ENCODE measurements at regions not wholly inside any gene's neighbourhood (a gene's known extent, or its start where the extent isn't known, plus 50 kb on each side); places are given as distances from the start of the nearest gene placed in this dataset.

DNA sequence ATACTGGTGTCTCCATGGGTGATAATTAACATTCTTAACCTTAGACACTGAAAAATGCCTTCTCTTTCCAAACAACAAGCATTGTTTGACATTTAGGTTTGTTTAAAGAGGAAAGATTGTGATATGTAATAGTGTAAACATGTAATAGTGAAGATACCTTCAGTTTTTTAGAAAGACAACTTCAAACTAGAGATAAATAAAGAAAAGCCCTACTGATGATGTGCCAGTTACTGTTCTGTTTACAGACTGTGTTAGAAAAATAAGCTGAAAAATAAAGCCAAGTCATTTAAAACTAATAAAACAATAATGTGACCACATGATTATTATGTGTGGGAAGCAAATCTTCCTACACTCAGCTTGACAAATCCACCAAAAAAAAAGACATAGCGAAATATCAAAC lies 2035.3 kb upstream of the TENM3 start:
- DNase-seq = no peak

DNA sequence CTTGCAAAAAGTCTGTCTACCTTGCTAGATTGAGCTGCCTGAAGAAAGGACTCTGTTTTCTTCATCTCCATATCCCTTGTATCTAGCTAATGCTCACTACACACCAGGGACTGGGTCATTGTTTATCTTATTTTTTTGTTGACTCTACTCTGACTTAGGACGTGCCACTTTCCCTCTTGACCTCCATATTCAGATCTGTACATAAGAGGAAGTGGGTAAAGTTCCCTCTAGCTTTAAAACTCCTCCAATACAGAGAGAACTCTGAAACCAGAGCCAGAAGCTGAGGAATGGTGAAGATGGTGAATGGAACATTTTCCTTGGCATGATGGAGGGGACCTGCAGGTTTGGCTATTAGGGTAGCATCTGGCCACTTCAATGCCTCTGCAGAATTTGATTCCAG lies 2026.1 kb upstream of the TENM3 start:
- DNase-seq = no peak

DNA sequence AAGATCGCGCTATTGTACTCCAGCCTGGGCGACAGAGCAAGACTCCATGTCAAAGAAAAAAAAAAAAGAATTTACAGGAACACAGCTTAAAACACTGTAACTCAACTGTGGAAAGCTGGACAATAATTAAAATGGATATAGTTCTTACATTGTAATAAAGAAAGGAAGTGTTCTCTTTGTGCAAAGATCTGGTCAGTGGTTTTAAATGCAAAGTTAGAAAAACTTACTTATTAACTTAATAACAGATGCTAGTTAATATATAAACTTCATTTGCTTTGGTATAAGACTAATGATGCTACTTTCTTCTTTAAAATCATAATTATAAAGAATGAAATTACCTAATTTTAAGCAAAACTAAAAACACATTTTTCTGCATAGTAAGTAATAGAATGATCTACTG lies 2024.1 kb upstream of the TENM3 start:
- no peak for DNase-seq

DNA sequence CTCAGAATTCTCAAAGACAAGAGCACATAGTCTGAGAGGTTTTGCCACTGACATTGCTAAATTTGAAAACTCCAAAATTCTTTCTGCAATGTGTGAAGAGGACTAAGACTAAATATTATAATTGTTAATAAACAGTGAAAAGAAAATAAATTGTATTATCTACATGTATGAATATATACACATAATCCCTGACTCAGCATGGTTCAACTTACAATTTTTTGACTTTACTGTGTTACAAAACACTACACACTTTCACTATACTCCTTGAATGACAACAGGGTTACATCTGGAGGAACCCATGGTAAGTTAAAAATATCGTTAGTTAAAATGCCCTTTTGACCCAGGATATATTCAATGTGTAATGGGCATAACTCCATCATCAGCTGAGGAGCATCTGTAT lies 2017.2 kb upstream of the TENM3 start:
- DNase-seq = no peak

DNA sequence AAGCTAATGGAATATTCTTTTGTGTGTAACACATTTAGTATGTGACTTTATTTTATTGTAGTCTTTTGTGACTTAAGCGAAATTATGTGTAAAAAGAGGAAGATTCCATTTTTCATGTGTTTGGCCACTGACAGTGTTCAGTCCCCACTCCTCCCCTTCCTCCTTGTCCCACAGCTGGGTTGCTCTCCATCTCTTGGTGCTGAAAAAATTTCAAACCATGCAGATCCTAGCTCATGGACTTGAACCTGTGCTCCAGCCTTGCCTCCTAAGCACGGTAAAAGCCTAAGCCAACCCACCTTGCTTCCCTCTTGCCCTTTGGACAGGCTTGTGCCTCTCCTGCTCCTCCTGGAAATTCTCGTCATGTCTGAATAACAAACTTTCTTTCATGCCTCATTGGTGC lies 2008.5 kb upstream of the TENM3 start:
- DNase-seq = peak; percentile 64

DNA sequence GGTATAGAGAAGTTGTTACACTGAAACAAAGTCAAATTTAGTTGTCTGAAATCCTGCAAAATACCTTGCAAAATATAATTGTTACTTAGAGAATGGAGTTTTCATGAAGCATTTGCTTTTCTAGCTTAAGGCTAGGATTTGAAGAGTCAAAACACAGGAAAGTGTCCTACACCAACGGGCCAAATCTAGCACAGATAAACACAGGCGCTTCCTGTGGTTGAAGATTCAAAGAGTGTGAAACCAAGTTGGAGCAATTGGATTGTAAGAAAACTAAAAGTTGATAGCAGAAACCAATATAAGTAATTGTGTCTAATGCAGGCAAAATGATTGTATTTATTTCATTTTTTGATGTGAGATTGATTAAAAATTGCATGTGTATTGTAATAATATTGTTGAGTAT lies 2002.5 kb upstream of the TENM3 start:
- DNase-seq = no peak

DNA sequence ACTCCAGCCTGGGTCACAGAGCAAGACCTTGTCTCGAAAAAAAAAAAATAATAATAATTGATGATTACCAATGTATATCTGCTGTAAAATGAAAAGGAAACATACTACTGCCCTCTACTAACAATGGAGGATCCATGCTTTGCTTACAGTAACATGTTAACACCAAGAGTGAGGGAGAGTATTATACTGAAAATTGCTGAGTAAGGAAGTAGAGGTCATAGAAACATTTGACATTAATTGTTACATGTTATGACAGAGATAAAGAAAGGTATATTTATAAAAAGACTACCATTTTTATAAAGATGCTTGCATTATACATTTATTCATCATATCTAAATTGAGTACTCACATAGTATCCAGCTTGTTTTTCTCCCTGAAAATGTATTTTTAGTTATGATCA lies 1989.8 kb upstream of the TENM3 start:
- no peak for DNase-seq

DNA sequence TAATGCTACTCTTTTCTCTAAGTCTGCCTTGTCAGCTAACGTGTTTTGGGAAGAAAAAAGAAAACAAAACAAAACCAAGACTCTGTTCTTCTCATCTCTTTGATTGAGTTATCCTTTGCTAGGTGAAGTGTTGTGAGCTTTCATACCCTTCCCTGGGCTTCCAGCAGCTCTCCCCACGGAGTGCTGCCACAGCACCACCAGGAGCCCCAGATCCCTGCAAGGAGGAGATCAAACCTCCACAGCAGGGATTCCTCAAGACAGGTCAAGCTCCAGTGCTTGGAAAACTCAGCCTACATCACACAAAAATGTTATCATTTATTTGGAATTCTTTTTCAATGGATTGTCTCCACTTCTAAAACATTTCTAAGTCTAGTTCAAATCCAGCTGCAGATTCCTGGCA lies 1981.9 kb upstream of the TENM3 start:
- DNase-seq = no peak

DNA sequence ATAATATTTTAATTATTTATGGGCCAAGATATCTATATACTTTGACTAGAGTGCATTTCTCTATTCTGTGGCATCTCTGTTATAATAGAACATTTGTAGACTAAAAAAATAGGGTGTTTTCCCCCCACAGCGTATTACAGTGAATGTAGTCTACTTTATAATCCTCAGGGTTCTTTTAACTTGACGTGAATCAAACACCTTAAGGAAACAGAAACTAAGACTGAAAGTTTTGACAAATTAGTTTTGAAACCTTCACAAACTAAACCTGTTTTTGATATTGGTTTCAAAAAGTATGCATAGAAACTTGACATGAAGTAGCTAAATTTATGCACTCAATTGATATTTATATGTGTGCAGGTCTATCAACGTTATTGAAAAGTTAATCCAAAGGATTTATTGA lies 1963.1 kb upstream of the TENM3 start:
- no peak for DNase-seq

DNA sequence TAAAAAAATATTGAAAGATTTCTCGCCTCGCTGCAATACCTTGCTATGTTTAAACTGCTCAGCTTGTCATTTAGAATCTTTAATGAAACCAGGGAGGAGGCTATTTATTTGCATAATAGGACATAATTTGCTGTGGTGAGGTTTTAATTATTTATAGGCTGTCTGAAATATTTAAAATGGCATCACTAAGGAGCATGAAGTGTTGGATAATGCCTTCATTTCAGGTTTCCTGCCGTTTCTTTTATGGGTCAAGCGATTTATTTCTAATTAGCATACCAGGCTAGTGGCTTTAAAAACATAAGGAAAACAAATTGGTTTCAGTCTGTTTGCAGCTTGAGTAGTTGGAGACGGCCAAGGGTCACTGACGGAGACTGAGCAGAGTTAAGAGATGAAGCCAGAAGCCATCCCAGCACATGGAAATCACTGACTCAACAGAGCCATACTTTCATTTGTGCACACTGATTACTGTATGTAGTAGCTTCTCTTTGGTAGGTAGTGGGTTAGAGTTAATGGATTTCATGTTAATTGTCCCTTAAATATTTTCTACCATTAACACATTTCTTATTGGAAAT lies 1962.4 kb upstream of the TENM3 start:
- no peak for DNase-seq

DNA sequence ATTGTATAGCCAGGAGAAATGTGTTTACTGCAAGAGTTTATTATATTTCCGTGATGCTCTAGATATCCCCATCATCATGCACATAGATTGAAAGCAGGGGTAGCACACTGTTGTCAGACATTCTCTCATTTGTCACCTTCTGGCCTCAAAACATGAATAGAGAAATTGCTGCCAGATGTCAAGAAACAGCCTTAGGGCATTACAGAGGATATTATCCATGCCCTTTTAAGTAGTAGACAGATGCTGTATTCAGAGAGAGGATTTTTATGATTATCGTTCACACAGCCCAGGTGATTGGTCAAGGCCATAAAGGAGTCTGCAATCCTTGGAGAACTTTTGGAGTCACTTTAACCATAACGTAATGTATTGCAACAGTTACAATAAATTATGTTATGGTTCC lies 1961.5 kb upstream of the TENM3 start:
- DNase-seq = no peak

DNA sequence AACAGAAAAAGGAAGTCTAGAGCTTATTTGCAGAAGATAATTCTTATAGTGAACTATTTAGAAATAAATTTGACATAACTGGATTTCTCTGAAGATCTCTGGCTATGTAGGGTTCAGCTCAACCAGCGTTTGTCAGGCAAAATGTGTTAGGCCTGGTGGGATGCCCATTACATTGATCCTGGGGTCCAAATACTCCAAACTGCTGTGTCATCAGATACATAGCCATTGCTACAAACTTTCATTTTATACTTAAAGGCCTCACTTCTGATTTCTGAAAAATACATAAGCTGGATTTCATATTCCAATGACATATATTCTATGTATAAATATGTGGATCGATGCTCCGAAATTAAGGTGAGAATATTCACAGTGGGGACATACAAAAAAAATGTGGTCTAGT lies 1958.9 kb upstream of the TENM3 start:
- DNase-seq = no peak

DNA sequence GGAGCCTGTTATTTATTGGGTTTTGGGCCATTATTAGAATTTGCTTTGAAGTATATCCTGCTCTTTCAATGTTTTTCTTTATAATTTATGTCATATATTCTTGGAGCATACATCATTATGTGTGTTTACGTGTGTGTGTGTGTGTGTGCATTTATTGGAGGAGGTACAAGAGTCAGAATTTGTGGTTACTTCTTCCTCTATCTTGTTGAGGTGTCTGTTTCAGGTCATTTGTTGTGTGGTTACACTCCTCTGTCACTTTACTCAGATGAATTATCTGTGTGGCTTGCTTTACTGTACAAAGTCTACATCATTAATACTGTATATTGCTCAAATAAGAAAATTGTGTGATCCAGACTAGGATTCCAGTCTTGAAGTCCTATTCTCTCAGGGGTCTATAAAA lies 1957.4 kb upstream of the TENM3 start:
- peak; percentile 26 for DNase-seq

DNA sequence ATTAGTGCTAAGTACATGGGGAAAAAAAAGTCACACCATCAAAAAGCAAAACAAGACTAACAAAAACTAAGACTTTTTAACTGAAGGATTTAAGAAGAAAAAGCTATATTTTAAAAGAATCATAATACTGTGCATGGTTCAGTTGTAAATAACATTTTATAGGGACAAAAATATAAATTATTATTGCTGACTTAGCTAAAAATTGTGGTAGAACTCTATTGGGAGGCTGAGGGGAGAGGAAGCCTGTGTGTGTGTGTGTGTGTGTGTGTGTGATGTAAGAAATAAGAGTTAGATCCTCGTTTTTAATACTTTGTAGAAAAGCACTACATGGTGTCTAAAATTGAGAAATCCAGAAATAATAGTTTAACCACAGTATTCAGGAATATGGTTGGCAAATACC lies 1950.9 kb upstream of the TENM3 start:
- DNase-seq = no peak

DNA sequence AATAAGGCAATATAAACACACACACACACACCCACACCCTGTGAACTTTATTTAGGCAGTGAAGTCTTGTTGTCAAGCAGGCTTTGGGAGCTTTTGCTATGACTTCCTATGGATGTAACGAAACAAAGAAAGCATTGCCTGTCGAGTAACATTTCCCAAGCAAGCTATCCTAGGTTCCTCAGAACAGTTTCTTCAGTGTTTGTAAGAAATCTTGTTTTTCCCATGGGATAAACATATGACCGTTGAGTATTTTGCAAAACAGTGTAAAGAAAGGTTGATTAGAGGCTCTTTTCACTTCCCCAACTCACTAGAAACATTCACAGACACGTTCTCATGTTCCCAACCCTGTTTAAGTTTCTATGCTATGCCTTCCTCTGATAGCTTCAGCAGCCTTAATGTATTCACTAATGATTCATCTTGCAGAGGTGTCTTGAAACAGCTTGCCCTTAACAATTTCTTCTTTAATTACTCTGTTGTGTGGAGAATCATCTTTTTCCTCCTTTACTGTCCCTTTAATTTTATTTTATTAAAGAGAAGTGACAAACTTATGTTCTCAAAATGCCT lies 1947.1 kb upstream of the TENM3 start:
- DNase-seq = no peak

DNA sequence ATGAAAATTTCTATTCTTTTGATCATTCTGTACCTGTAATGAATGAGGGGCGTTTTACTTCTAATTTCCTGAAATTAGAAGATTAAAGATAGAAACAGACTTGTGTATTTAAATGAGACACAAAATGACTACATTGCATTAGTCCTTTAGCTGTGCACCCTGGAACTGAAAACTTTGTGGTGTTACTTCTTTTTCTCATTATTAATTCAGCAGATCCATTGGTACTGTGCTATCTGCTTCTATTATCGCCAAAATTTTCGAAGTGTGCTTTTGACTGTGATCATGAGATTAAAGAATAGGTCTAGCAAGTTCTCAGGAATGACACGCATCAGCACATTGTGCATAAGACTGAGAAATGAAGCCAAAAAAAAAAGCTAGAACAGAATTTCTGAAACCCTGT lies 1938.9 kb upstream of the TENM3 start:
- DNase-seq = no peak

DNA sequence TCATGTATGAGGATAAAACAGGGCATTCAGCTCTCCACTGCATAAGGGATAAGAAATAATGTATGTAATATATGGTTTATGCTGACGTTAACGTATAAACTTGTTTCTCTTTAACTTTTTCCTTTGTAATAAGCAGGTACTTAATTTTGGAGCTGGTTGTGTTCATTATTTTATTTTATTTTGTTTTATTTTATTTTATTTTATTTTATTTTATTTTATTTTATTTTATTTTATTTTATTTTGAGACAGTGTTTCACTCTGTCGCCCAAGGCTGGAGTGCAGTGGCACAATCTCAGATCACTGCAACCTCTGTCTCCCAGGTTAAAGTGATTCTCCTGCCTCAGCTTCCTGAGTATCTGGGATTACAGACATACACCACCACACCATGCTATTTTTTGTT lies 1932.6 kb upstream of the TENM3 start:
- no peak for DNase-seq

DNA sequence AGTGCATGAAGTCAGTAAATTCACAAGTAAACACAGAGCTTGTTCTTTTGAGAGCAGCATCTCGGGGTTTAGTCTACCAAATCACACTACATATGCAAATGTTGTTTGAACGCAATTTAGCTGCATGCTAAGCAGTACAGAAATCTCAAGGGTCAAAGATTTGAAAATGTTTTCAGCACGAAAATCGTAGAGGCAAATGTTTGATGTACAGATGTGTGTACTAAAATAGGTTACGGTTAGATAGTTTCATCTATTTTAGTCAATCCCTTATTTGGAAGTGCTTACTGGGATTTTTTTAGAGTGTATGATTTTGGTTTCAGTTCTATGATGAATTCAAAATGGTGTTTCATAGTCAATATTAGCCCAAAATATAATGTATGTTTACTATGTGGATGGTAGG lies 1928.2 kb upstream of the TENM3 start:
- DNase-seq = peak; percentile 23

DNA sequence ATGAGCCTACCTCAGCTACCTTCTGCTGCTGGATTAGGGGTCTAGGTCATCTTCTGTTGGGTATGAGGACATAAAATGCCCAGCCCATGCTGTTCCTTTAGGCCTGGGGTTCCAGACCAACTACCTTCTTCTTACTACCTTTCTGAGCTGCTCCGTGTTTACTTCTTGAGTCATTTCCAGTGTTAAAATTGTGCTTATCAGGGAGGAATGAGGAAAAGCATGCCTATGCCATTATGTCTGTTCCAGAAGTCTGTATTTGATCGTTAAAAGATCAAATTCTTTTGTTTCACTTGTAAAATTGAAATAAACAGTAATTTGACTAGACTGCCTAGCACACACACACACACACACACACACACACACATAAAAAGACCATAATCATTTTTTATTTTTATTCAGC lies 1912.7 kb upstream of the TENM3 start:
- DNase-seq = no peak

DNA sequence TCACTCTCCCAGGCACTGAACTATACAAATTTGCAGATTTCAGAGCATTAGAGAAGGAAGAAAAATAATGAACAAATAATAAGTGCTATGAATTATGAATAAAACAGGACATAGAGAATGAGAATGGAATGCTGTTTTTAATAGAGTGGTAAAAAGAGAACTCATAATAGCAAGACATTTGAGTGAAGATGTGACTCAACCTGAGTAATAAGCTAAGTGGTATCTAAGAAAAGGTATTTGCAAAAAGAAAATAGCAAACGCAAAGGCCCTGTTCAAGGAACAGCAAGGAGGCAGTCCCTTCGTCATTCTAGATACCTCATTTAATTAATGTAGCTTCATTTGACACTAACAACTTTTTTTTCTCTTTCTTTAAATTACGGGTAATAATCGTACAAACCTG lies 1910.0 kb upstream of the TENM3 start:
- no peak for DNase-seq

DNA sequence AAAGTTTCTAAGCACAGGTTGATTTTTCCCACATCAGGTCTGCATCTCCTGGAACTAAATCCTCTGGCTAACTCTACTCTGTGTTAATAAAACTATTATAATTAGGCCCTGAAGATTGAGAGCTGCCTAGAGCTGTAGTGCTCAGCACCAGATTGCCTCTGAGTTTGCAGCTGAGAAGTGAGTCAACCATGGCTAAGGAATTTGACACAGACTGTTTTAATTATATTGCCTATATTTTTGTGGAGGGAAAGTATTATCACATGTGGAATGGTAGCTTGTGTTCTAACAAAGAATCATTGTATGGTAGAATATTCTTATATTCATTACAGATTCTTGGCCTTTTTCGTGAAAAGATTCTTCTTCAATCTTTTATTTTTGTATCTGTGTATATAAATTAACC lies 1907.6 kb upstream of the TENM3 start:
- no peak for DNase-seq

DNA sequence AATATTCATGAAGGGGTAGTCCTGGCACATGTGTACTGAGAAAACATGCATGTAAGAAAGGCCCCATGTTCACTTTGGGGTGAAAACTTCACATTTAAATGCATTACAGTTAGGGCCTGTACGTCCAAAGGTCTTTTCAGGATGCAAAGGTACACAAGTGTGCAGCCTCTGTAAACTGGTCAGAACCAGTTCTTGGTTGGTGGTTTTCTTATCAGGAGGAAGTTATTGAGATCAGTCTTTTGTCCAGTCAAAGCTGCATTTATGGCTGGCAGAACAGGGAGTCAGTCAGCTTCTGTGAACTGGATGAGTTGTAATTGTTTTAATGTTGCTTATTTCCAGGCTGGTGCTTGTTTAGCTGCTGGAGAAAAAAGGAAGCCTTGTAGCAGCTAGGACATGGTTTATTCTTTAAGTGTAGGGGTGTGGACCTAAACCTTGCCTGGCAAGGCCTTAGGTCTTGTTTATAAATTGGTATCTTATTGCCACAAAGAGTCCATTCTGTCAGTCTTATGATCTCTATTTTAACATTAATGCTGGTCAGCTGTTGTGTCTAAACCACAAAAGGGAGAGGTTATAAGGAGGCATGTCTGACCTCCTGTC lies 1906.6 kb upstream of the TENM3 start:
- peak; percentile 77 for DNase-seq

DNA sequence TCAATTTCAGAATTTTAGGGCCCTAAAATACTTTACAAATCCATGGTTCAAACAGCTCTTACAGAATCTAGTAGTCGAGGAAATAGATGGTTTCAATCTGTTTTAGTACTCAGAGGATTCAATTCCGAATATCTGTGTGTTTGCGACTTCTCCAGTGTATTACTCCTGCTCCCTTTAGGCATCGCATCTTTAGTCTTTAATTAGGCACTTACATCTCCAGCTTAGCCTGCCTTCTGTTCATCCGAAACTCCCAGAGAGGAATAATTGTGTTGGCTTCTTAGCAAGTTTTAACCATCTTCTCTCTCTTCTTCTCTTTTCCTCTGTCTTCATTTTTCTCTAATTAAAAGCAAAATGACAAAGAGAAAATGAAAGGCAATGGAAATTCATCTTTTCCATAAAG lies 1901.3 kb upstream of the TENM3 start:
- no peak for DNase-seq

DNA sequence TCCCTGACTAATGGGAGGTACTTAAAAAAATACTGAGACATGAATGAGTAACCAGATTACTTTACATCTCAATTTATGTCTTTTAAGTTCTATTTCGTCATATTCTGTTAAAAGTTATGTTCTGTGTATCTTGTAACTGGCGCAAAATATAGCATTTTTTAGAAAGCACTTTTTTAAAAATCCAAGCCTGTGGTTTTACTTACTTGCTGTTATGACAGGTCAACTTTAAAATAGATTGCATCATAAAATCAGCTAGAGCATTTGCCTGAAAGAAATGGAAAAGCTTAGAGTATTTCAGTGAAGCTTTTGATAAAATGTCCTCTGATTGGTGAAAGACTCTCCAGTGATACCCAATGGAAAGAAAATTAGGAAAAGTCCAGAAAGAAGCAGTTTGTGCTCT lies 1892.3 kb upstream of the TENM3 start:
- peak; percentile 72 for DNase-seq

DNA sequence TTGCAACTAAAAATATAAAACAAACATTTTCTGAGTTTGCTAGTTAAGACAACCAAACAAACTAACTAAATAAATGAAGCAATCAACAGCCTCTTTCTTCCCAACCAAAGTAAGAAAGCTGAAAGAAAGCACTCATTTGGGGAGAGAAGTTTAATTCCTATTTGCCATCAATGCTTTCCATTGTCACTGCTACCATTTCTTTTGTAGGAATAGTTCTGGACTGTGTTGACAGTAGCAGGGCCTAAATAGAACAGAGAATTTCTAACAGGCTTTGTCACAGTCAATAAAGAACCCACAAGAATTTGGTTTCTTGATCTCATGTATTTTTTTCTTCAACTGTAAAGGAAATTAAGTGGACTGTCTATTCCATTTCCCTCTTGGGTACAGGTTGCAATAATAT lies 1886.4 kb upstream of the TENM3 start:
- DNase-seq = no peak
